ENCODE measurements at regions not wholly inside any gene's neighbourhood (a gene's known extent, or its start where the extent isn't known, plus 50 kb on each side); places are given as distances from the start of the nearest gene placed in this dataset.

DNA sequence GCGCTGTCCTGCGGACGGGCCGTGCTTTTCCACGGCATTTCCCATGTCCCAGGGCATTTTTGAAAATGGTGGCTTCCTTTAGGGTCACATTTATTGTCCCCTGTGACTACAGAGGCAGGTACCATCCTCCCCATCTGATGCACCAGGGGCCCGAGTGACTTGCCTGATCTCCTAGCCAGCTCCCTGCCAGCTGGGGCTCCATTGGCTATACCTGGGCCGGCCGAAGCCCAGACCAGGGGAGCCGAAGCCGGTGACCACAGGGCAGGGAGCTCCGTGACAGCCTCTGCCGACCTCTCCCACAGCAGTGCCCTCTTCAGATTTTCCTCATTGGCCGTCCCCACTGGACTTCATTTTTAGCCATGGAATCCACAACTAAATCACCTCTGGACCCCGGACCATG lies 170.6 kb downstream of the RBFOX3 start:
- Histone ChIP-seq H3K9ac (ENCODE audit: low read depth in 1 of 3, low read length in 3 of 3) (no peak overlapping the region), H3K27ac (ENCODE audit: low read depth, low read length) (no peak overlapping the region), H3K36me3 (ENCODE audit: control insufficient read depth in 3 of 3, insufficient read depth in 3 of 3, low read length in 3 of 3) (no peaks in the 10 kb centered on the region), H3K4me1 (ENCODE audit: control insufficient read depth in 3 of 3, insufficient read depth in 3 of 3, low read length in 3 of 3) (no peaks in the 10 kb centered on the region), H3K9me3 (ENCODE audit: control insufficient read depth in 3 of 3, low read length in 3 of 3) (no peaks in the 10 kb centered on the region), H3K27me3 (ENCODE audit: control insufficient read depth in 3 of 3, insufficient read depth in 3 of 3, low read length in 3 of 3) (peaks cover 49 to 71% (median 57%) of the 10 kb centered on the region in 3 donors), H3K4me3 (ENCODE audit: low read length in 3 of 3) (no peak overlapping the region)

GRCh38 chr17:79439493-79439892 lies 171.4 kb downstream of the RBFOX3 start:
- peaks cover 51 to 78% (median 63%) of the 10 kb centered on the region in 3 donors for H3K27me3 ChIP-seq (ENCODE audit: control insufficient read depth in 3 of 3, insufficient read depth in 3 of 3, low read length in 3 of 3)
- H3K4me3 ChIP-seq (ENCODE audit: low read length in 3 of 3) = no peak overlapping the region
- no peak overlapping the region for H3K27ac ChIP-seq (ENCODE audit: low read depth, low read length)
- H3K36me3 ChIP-seq (ENCODE audit: control insufficient read depth in 3 of 3, insufficient read depth in 3 of 3, low read length in 3 of 3) = no peaks in the 10 kb centered on the region
- no peaks in the 10 kb centered on the region for H3K4me1 ChIP-seq (ENCODE audit: control insufficient read depth in 3 of 3, insufficient read depth in 3 of 3, low read length in 3 of 3)
- no peaks in the 10 kb centered on the region for H3K9me3 ChIP-seq (ENCODE audit: control insufficient read depth in 3 of 3, low read length in 3 of 3)
- no peak overlapping the region for H3K9ac ChIP-seq (ENCODE audit: low read depth in 1 of 3, low read length in 3 of 3)

DNA sequence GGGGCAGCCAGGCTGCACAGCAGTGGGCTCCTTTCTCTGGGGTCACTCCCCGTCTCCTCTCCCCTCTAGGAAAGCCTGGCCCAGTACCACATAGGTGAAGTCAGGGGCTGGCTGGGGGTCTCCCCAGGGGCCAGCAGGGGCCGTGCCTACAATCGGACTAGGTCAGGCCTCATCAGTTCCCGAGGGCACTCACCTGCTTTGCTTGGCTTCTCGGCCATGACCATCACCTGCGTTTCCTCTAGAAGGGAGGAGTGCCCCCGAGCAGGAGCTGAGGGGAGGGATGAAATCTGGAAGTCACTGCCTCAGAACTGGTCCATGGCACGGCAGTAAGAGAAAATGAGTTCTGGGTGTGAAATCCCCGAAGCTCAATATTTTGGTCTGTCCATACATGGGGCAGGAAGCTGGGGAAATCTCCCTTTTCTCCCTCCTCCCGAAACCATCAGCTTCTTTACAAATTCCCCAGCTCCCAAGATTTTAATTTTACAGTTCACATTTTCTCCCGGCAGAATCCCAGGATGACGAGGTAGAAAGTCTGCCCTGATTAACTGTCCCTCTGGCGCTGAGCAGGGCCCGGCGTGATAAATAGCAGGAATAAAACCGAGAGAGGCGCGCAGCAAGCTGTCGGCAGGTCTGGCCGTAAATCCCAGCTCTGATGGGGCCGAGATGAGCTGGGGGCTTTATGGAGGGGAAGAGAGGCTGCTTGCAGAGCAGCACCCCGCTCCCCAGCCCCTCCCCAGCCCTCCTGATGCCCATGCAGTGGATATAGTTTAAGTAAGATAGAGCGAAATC lies 172.1 kb downstream of the RBFOX3 start:
- no peaks in the 10 kb centered on the region for H3K4me1 ChIP-seq (ENCODE audit: control insufficient read depth in 3 of 3, insufficient read depth in 3 of 3, low read length in 3 of 3)
- no peak overlapping the region for H3K4me3 ChIP-seq (ENCODE audit: low read length in 3 of 3)
- H3K27me3 ChIP-seq (ENCODE audit: control insufficient read depth in 3 of 3, insufficient read depth in 3 of 3, low read length in 3 of 3) = peaks cover 52 to 75% (median 67%) of the 10 kb centered on the region in 3 donors
- peaks cover 0 to 2% (median 0%) of the 10 kb centered on the region in 3 donors for H3K9me3 ChIP-seq (ENCODE audit: control insufficient read depth in 3 of 3, low read length in 3 of 3)
- no peak overlapping the region for H3K9ac ChIP-seq (ENCODE audit: low read depth in 1 of 3, low read length in 3 of 3)
- H3K36me3 ChIP-seq (ENCODE audit: control insufficient read depth in 3 of 3, insufficient read depth in 3 of 3, low read length in 3 of 3) = no peaks in the 10 kb centered on the region
- no peak overlapping the region for H3K27ac ChIP-seq (ENCODE audit: low read depth, low read length)

GRCh38 chr17:79438058-79438457 lies 172.8 kb downstream of the RBFOX3 start:
- no peaks in the 10 kb centered on the region for H3K4me1 ChIP-seq (ENCODE audit: control insufficient read depth in 3 of 3, insufficient read depth in 3 of 3, low read length in 3 of 3)
- H3K27me3 ChIP-seq (ENCODE audit: control insufficient read depth in 3 of 3, insufficient read depth in 3 of 3, low read length in 3 of 3) = peaks cover 59 to 72% (median 69%) of the 10 kb centered on the region in 3 donors

DNA sequence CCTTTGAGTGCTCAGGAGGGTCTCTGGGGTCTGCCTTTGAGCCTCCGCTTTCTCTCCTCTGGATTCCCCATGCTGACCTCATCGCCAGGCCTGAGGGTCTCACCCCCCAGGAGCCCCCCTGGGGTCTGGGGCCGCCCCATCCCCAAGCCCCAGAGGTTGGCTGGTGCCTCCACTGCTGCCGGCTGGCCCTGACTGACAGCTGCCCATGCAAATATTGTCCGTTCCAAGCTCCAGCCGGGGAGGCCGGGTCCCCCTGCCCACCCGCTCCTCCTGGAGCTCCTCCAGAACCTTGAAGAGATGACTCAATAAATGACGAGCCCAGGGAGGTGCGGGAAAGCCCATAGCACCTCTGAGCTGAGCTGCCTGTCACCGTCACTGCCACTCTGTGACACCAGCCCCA lies 173.8 kb downstream of the RBFOX3 start:
- peaks cover 63 to 73% (median 70%) of the 10 kb centered on the region in 3 donors for H3K27me3 ChIP-seq (ENCODE audit: control insufficient read depth in 3 of 3, insufficient read depth in 3 of 3, low read length in 3 of 3)
- no peak overlapping the region for H3K4me3 ChIP-seq (ENCODE audit: low read length in 3 of 3)
- no peak overlapping the region for H3K9ac ChIP-seq (ENCODE audit: low read depth in 1 of 3, low read length in 3 of 3)
- H3K9me3 ChIP-seq (ENCODE audit: control insufficient read depth in 3 of 3, low read length in 3 of 3) = peaks cover 0 to 2% (median 0%) of the 10 kb centered on the region in 3 donors
- H3K4me1 ChIP-seq (ENCODE audit: control insufficient read depth in 3 of 3, insufficient read depth in 3 of 3, low read length in 3 of 3) = no peaks in the 10 kb centered on the region
- no peaks in the 10 kb centered on the region for H3K36me3 ChIP-seq (ENCODE audit: control insufficient read depth in 3 of 3, insufficient read depth in 3 of 3, low read length in 3 of 3)
- no peak overlapping the region for H3K27ac ChIP-seq (ENCODE audit: low read depth, low read length)

More at GRCh38 chr17:79438058-79438457, 172.8 kb downstream of the RBFOX3 start:
- Histone ChIP-seq H3K27ac (ENCODE audit: low read depth, low read length) (no peak overlapping the region), H3K9ac (ENCODE audit: low read depth in 1 of 3, low read length in 3 of 3) (no peak overlapping the region), H3K9me3 (ENCODE audit: control insufficient read depth in 3 of 3, low read length in 3 of 3) (peaks cover 0 to 2% (median 0%) of the 10 kb centered on the region in 3 donors), H3K4me3 (ENCODE audit: low read length in 3 of 3) (no peak overlapping the region), H3K36me3 (ENCODE audit: control insufficient read depth in 3 of 3, insufficient read depth in 3 of 3, low read length in 3 of 3) (no peaks in the 10 kb centered on the region)

DNA sequence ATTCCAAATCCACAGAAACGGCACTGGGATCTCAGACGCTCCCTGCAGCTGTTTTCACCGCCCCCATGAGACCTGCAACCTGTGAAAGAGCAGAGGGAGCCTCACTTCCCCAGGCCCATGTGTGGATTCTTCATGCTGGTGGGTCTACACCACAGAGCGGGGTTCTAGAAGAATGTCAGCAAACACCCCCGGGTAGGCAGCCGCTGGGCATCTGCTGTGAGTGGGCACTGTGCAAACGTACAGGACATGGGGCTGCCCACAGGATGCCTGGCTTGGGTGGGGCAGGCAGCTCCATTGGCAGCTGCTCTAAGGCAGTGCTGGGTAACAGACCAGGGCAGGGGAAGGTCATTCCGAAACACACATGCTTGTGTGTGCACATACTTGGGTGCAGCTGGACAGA lies 174.9 kb downstream of the RBFOX3 start:
- Histone ChIP-seq H3K4me1 (ENCODE audit: control insufficient read depth in 3 of 3, insufficient read depth in 3 of 3, low read length in 3 of 3) (no peaks in the 10 kb centered on the region), H3K27ac (ENCODE audit: low read depth, low read length) (no peak overlapping the region), H3K9me3 (ENCODE audit: control insufficient read depth in 3 of 3, low read length in 3 of 3) (peaks cover 0 to 2% (median 0%) of the 10 kb centered on the region in 3 donors), H3K4me3 (ENCODE audit: low read length in 3 of 3) (no peak overlapping the region), H3K27me3 (ENCODE audit: control insufficient read depth in 3 of 3, insufficient read depth in 3 of 3, low read length in 3 of 3) (peaks cover 58 to 73% (median 68%) of the 10 kb centered on the region in 3 donors), H3K36me3 (ENCODE audit: control insufficient read depth in 3 of 3, insufficient read depth in 3 of 3, low read length in 3 of 3) (no peaks in the 10 kb centered on the region), H3K9ac (ENCODE audit: low read depth in 1 of 3, low read length in 3 of 3) (no peak overlapping the region)

DNA sequence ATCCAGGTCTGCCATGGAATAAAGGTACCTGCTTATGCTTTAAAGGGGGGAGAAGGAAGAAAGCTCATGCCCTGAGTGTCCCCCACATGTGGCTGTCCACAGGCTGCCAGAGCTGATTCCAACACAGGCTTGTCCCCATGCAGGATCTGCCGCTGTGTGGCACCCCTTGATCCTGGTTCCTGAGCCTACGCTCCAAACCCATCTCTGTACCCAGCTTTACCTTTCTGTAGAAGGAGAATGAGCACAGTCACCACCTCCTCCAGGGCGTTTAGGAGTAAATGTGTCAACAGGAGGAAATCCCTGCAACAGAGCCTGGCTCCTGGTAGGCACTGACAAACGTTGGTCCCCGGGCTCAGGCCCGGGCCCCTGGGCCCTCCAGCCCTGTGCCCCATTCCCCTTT lies 175.6 kb downstream of the RBFOX3 start:
- peaks cover 0 to 2% (median 0%) of the 10 kb centered on the region in 3 donors for H3K9me3 ChIP-seq (ENCODE audit: control insufficient read depth in 3 of 3, low read length in 3 of 3)
- H3K27me3 ChIP-seq (ENCODE audit: control insufficient read depth in 3 of 3, insufficient read depth in 3 of 3, low read length in 3 of 3) = peaks cover 54 to 66% (median 63%) of the 10 kb centered on the region in 3 donors
- H3K27ac ChIP-seq (ENCODE audit: low read depth, low read length) = no peak overlapping the region
- no peak overlapping the region for H3K9ac ChIP-seq (ENCODE audit: low read depth in 1 of 3, low read length in 3 of 3)
- no peaks in the 10 kb centered on the region for H3K4me1 ChIP-seq (ENCODE audit: control insufficient read depth in 3 of 3, insufficient read depth in 3 of 3, low read length in 3 of 3)
- no peak overlapping the region for H3K4me3 ChIP-seq (ENCODE audit: low read length in 3 of 3)
- no peaks in the 10 kb centered on the region for H3K36me3 ChIP-seq (ENCODE audit: control insufficient read depth in 3 of 3, insufficient read depth in 3 of 3, low read length in 3 of 3)

- Histone ChIP-seq H3K27me3 (ENCODE audit: control insufficient read depth in 3 of 3, insufficient read depth in 3 of 3, low read length in 3 of 3) (peaks cover 48 to 59% (median 58%) of the 10 kb centered on the region in 3 donors), H3K4me3 (ENCODE audit: low read length in 3 of 3) (no peak overlapping the region), H3K27ac (ENCODE audit: low read depth, low read length) (no peak overlapping the region), H3K4me1 (ENCODE audit: control insufficient read depth in 3 of 3, insufficient read depth in 3 of 3, low read length in 3 of 3) (no peaks in the 10 kb centered on the region), H3K9me3 (ENCODE audit: control insufficient read depth in 3 of 3, low read length in 3 of 3) (peaks cover 0 to 2% (median 0%) of the 10 kb centered on the region in 3 donors), H3K9ac (ENCODE audit: low read depth in 1 of 3, low read length in 3 of 3) (no peak overlapping the region), H3K36me3 (ENCODE audit: control insufficient read depth in 3 of 3, insufficient read depth in 3 of 3, low read length in 3 of 3) (no peaks in the 10 kb centered on the region)
These were observed 176.6 kb downstream of the RBFOX3 start for GRCh38 chr17:79434215-79434614.

GRCh38 chr17:79433379-79433778 lies 177.5 kb downstream of the RBFOX3 start:
- peaks cover 0 to 2% (median 0%) of the 10 kb centered on the region in 3 donors for H3K9me3 ChIP-seq (ENCODE audit: control insufficient read depth in 3 of 3, low read length in 3 of 3)
- no peaks in the 10 kb centered on the region for H3K4me1 ChIP-seq (ENCODE audit: control insufficient read depth in 3 of 3, insufficient read depth in 3 of 3, low read length in 3 of 3)
- no peaks in the 10 kb centered on the region for H3K36me3 ChIP-seq (ENCODE audit: control insufficient read depth in 3 of 3, insufficient read depth in 3 of 3, low read length in 3 of 3)
- H3K4me3 ChIP-seq (ENCODE audit: low read length in 3 of 3) = no peak overlapping the region
- H3K27ac ChIP-seq (ENCODE audit: low read depth, low read length) = no peak overlapping the region
- no peak overlapping the region for H3K9ac ChIP-seq (ENCODE audit: low read depth in 1 of 3, low read length in 3 of 3)
- peaks cover 48 to 59% (median 53%) of the 10 kb centered on the region in 3 donors for H3K27me3 ChIP-seq (ENCODE audit: control insufficient read depth in 3 of 3, insufficient read depth in 3 of 3, low read length in 3 of 3)

DNA sequence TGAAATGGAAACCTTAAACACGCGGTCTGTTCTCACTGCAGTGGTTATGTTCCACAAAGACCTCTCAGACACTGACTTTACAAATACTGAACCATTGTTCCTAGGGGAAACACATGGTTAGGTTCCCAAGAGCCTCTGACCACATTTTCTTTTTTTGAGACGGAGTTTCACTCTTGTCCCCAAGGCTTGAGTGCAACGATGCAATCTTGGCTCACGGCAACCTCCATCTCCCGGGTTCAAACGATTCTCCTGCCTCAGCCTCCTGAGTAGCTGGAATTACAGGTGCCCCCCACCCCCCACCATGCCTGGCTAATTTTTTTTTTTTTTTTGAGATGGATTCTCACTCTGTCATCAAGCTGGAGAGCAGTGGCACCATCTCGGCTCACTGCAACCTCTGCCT lies 179.7 kb downstream of the RBFOX3 start:
- Histone ChIP-seq H3K4me3 (ENCODE audit: low read length in 3 of 3) (no peak overlapping the region), H3K27ac (ENCODE audit: low read depth, low read length) (no peak overlapping the region), H3K9ac (ENCODE audit: low read depth in 1 of 3, low read length in 3 of 3) (no peak overlapping the region), H3K9me3 (ENCODE audit: control insufficient read depth in 3 of 3, low read length in 3 of 3) (peaks cover 0 to 2% (median 0%) of the 10 kb centered on the region in 3 donors), H3K27me3 (ENCODE audit: control insufficient read depth in 3 of 3, insufficient read depth in 3 of 3, low read length in 3 of 3) (peaks cover 49 to 60% (median 52%) of the 10 kb centered on the region in 3 donors), H3K36me3 (ENCODE audit: control insufficient read depth in 3 of 3, insufficient read depth in 3 of 3, low read length in 3 of 3) (no peaks in the 10 kb centered on the region), H3K4me1 (ENCODE audit: control insufficient read depth in 3 of 3, insufficient read depth in 3 of 3, low read length in 3 of 3) (no peaks in the 10 kb centered on the region)

Measured in skeletal muscle tissue (tissue), 3 donors.